Kidney (tissue), 13 donors: ENCODE measurements at regions not wholly inside any gene's neighbourhood (a gene's known extent, or its start where the extent isn't known, plus 50 kb on each side); places are given as distances from the start of the nearest gene placed in this dataset.

ENCODE experiments used
- DNase-seq, 5 donors: peaks; one replicate each; pipeline ENCODE4 v3.0.0-alpha.2; 2013 to 2020
- FAIRE-seq: peaks from 2 replicates; lab custom pipeline; 2012; peaks lifted over from hg19 to GRCh38; lab: Jason Lieb, UNC
- H3K27ac ChIP-seq, 2 donors: one replicate each; pipeline ENCODE4 v1.7.0; 2013; ENCODE audit warnings: low read depth in 2 of 2, low read length in 2 of 2, inconsistent platforms in 1 of 2
- H3K27me3 ChIP-seq: one replicate; pipeline ENCODE4 v1.7.1; 2013; ENCODE audit warnings: low read length, inconsistent platforms; ENCODE audit not compliant: control insufficient read depth, insufficient read depth
- H3K36me3 ChIP-seq, 3 donors: one replicate each; pipeline versions ENCODE4 v1.7.0 to v1.7.1; 2013; ENCODE audit warnings: low read length in 3 of 3, control low read depth in 1 of 3, inconsistent platforms in 1 of 3; ENCODE audit not compliant: insufficient read depth in 3 of 3, control insufficient read depth in 2 of 3
- H3K4me1 ChIP-seq, 3 donors: one replicate each; pipeline versions ENCODE4 v1.7.0 to v1.7.1; 2013; ENCODE audit warnings: low read length in 3 of 3, inconsistent platforms in 1 of 3, low read depth in 1 of 3; ENCODE audit not compliant: control insufficient read depth in 2 of 3, insufficient read depth in 2 of 3
- H3K4me3 ChIP-seq, 3 donors: one replicate each; pipeline versions ENCODE4 v1.7.0 to v1.8.1; 2013; ENCODE audit warnings: low read length in 3 of 3, control low read depth in 1 of 3, inconsistent platforms in 1 of 3
- H3K9ac ChIP-seq, 3 donors: one replicate each; pipeline versions ENCODE4 v1.7.0 to v1.7.1; 2013; ENCODE audit warnings: low read length in 3 of 3, control low read depth in 1 of 3, inconsistent platforms in 1 of 3
- H3K9me3 ChIP-seq, 3 donors: one replicate each; pipeline versions ENCODE4 v1.7.0 to v1.7.1; 2013; ENCODE audit warnings: low read length in 3 of 3, control low read depth in 1 of 3, inconsistent platforms in 1 of 3; ENCODE audit not compliant: control insufficient read depth in 2 of 3, insufficient read depth in 1 of 3
- intact Hi-C: fragments of 100-400 bp; cut with DNase I; formaldehyde crosslinking; loops from one replicate; pipeline ENCODE4 v1.11.1; 2022
- TF ChIP-seq, protein P1 (sequence below): IDR thresholded peaks from 3 replicates; pipeline ENCODE4 v1.5.1; 2012; ENCODE audit warnings: mild to moderate bottlenecking, moderate library complexity, borderline replicate concordance; ENCODE audit not compliant: insufficient read depth; ENCODE audit errors: extremely low read depth
- donor health status: control.
- donor health status: control.
- donor health status: control.
- donor health status: control.
- donor health status: control.
- donor health status: DM: yes; HTN: yes; CAD: no.
- donor health status: Normal renal cell carcinoma (clear cell type).

DNA sequence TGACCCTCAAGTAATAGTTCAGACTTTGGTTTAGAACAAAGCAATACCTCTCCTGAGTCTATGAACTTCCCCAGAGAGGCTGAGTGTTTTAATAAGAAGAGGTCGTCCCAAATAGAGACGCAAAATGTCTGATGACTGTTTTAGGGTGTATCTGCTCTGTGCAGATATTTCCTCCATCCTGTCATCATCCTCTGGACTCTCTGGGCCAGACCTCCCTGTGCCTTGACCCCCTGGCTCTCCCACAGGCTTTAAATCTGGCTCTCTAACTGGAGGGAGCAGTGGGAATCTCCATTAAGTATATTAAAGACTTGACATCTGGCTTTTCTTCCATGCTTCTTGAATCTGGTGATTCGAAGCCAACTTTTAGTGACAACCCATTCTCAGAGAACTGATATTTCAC lies 633.3 kb downstream of the INHBA start:
- Histone ChIP-seq H3K27ac (no peak overlapping the region), H3K4me3 (no peak overlapping the region), H3K36me3 (no peaks in the 10 kb centered on the region), H3K9ac (no peak overlapping the region), H3K27me3 (no peaks in the 10 kb centered on the region), H3K4me1 (no peaks in the 10 kb centered on the region), H3K9me3 (no peaks in the 10 kb centered on the region)
- intact Hi-C loops, result no loop called here
- FAIRE-seq (no peak), DNase-seq (no peak)
- TF ChIP-seq, protein P1, sequence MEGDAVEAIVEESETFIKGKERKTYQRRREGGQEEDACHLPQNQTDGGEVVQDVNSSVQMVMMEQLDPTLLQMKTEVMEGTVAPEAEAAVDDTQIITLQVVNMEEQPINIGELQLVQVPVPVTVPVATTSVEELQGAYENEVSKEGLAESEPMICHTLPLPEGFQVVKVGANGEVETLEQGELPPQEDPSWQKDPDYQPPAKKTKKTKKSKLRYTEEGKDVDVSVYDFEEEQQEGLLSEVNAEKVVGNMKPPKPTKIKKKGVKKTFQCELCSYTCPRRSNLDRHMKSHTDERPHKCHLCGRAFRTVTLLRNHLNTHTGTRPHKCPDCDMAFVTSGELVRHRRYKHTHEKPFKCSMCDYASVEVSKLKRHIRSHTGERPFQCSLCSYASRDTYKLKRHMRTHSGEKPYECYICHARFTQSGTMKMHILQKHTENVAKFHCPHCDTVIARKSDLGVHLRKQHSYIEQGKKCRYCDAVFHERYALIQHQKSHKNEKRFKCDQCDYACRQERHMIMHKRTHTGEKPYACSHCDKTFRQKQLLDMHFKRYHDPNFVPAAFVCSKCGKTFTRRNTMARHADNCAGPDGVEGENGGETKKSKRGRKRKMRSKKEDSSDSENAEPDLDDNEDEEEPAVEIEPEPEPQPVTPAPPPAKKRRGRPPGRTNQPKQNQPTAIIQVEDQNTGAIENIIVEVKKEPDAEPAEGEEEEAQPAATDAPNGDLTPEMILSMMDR, result no peak

DNA sequence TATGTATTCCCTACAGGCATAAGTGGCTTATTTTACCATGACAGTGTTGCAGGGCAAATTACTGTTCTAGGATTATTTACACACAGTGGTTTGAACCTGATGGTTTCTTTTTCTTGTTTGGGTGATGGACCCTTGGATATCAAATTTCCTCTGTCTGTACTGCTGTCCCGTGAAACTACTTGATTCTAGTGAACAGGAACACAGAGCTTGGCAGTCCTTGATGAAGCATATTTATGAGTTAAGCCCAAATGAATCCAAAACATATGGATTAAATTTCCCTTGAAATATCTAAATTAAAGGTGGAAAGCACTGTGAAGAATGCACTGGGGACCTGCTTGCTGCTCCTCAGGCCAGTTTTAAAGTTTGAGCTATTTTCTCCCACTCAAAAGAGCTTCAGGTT lies 635.3 kb downstream of the INHBA start:
- no peaks in the 10 kb centered on the region for H3K36me3 ChIP-seq
- H3K27me3 ChIP-seq, result no peaks in the 10 kb centered on the region
- no peak overlapping the region for H3K4me3 ChIP-seq
- H3K9ac ChIP-seq, result no peak overlapping the region
- DNase-seq (no peak), FAIRE-seq (no peak)
- no peak overlapping the region for H3K27ac ChIP-seq
- TF ChIP-seq, protein P1, result no peak
- intact Hi-C loops, result no loop called here
- no peaks in the 10 kb centered on the region for H3K4me1 ChIP-seq
- H3K9me3 ChIP-seq, result no peaks in the 10 kb centered on the region

DNA sequence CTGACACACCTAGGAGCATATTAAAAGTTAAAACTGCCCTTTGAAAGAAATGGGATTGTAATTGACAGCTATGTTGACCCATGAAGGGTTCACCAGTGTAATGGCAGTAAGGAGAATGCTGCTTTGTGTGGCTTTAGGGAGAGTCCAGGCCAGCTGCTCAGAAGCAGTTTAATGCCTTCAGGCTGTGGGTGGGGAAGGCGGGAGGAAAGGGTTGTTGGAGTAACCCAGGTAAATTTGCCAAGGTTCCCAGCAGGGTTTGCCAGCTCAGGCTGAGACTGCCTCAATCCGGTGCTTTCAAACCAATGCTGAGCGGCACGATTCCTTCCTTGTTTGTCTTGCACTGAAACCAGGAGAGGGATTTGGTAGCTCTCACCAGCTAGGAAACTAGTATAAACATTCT lies 637.2 kb downstream of the INHBA start:
- no peaks in the 10 kb centered on the region for H3K36me3 ChIP-seq
- H3K4me3 ChIP-seq, result no peak overlapping the region
- no peak overlapping the region for H3K9ac ChIP-seq
- peak overlapping the region in 1 of 2 donors; percentile 15 for H3K27ac ChIP-seq
- FAIRE-seq (no peak), DNase-seq (peak in 2 of 5 donors; percentile 17 to 86)
- TF ChIP-seq, protein P1, result no peak
- H3K27me3 ChIP-seq, result no peaks in the 10 kb centered on the region
- intact Hi-C loops, result no loop called here
- H3K4me1 ChIP-seq, result no peaks in the 10 kb centered on the region
- no peaks in the 10 kb centered on the region for H3K9me3 ChIP-seq

DNA sequence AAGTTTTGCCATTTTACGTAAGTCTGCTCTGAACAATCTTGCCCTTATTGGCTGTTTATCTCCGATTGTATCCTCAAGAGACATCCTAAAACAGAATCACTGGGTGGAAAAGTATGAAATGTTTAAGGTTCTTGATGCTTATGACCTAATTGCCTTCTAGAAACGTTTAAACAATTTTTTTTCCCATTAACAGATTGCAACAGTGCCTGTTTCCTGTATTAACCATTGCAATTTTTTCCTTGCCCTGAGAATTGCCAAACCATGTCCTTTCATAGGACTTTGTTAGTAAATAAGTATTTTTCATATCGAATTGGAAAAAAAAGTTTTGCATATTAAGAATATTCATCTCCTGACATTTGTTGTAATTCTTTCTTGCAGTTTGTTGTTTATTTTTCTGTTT lies 639.8 kb downstream of the INHBA start:
- TF ChIP-seq, protein P1, result no peak
- Histone ChIP-seq H3K4me3 (no peak overlapping the region), H3K4me1 (no peaks in the 10 kb centered on the region), H3K36me3 (no peaks in the 10 kb centered on the region), H3K27ac (no peak overlapping the region), H3K27me3 (no peaks in the 10 kb centered on the region), H3K9ac (no peak overlapping the region), H3K9me3 (no peaks in the 10 kb centered on the region)
- intact Hi-C loops, result no loop called here
- no peak for DNase-seq
- no peak for FAIRE-seq
